A673 (cell line): ENCODE measurements at regions not wholly inside any gene's neighbourhood (a gene's known extent, or its start where the extent isn't known, plus 50 kb on each side); places are given as distances from the start of the nearest gene placed in this dataset.

Source experiments
- EZH2 ChIP-seq: fragments of 200-600 bp; sonication (generic); IDR thresholded peaks from 2 replicates; pipeline ENCODE4 v1.6.1; 2017; ENCODE audit warnings: borderline replicate concordance, low read depth, mild to moderate bottlenecking, mixed read lengths, antibody characterized with exemption, low read length; ENCODE audit not compliant: poor library complexity, severe bottlenecking
- TF ChIP-seq, protein P1 (sequence below): fragments of 300-800, 200-600 bp; sonication (generic); conservative IDR thresholded peaks from 2 replicates; pipeline ENCODE4 v1.5.1; 2017; ENCODE audit warnings: low read depth, mild to moderate bottlenecking, antibody characterized with exemption, low read length, moderate library complexity, mixed read lengths

DNA sequence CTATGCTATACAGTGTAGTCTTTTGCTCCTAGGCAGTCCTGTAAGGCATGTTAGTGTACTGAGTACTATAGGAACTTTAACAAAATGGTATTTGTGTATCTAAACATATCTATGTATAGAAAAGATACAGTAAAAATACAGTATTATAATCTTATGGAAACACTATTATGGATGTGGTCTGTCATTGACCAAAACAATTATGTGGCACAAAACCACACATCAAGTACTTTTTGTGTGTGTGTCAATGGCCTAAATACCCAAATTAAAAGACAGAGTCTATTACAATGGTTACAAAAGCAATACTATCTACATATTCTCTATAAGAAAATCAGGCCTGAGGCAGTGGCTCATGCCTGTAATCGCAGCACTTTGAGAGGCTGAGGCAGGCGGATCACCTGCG lies 610.2 kb upstream of the NDST4 start:
- TF ChIP-seq, protein P1, sequence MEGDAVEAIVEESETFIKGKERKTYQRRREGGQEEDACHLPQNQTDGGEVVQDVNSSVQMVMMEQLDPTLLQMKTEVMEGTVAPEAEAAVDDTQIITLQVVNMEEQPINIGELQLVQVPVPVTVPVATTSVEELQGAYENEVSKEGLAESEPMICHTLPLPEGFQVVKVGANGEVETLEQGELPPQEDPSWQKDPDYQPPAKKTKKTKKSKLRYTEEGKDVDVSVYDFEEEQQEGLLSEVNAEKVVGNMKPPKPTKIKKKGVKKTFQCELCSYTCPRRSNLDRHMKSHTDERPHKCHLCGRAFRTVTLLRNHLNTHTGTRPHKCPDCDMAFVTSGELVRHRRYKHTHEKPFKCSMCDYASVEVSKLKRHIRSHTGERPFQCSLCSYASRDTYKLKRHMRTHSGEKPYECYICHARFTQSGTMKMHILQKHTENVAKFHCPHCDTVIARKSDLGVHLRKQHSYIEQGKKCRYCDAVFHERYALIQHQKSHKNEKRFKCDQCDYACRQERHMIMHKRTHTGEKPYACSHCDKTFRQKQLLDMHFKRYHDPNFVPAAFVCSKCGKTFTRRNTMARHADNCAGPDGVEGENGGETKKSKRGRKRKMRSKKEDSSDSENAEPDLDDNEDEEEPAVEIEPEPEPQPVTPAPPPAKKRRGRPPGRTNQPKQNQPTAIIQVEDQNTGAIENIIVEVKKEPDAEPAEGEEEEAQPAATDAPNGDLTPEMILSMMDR = no peak
- no peak for TF ChIP-seq EZH2
